ENCODE measurements at regions not wholly inside any gene's neighbourhood (a gene's known extent, or its start where the extent isn't known, plus 50 kb on each side); places are given as distances from the start of the nearest gene placed in this dataset.
A peak's percentile ranks its signal among the peaks of the same experiment; 100 is the strongest.

DNA sequence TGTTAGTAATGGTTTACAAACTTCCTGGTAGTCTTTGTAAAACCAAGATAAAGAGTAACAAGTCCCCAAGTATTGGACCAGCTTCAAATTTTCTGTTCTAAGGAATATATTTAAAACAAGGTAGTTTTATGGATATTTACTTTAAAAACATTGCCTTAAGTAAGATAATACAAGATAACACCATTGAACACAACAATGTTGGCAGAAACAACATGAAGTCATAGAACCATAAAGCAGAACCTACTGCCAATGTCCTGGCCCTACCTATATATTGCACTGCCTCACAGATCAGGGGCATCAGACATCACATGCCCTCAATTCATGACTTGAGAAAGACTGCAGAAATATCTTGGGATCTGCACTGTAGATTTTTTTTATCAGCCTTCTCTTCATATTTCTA lies 1176.2 kb downstream of the PCDH7 start:
- DNase-seq (ENCODE audit: low read depth) = no peak

DNA sequence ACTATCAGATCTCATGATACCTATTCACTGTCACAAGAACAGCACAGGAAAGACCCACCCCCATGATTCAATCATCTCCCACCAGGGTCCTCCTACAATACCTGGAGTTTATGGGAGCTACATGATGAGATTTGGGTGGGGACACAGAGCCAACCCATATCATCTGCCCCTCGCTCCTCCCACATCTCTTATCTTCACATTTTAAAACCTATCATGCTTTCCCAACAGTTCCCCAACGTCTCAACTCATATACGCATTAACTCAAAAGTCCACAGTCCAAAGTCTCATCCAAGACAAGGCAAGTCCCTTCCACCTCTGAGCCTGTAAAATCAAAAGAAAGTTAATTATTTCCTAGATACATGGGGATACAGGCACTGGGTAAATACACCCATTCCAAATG lies 1185.2 kb downstream of the PCDH7 start:
- no peak for DNase-seq (ENCODE audit: low read depth)

- DNase-seq (ENCODE audit: low read depth) = no peak
Measured at GRCh38 chr4:31908261-31908660, 1188.1 kb downstream of the PCDH7 start.

GRCh38 chr4:31917334-31917733 lies 1197.2 kb downstream of the PCDH7 start:
- no peak for DNase-seq (ENCODE audit: low read depth)

DNA sequence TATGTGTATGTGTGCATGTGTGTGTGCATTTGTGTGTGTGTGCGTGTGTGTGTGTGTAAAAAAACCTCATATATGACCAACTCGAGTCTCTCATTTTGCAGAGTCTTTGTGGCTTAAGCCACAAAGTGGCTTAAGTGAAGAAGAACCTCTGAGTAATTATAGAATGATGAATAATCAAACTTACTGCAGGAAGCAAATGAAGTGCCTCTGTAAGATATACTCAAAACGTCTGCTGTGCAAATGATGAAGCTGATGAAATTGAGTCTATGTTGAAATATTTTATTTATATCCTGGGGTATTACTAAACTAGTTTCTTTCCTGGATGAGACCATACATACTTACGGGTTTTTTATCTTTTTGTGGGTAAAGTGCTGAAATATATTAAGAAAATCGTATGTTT lies 1198.7 kb downstream of the PCDH7 start:
- DNase-seq (ENCODE audit: low read depth) = peak; percentile 1

DNA sequence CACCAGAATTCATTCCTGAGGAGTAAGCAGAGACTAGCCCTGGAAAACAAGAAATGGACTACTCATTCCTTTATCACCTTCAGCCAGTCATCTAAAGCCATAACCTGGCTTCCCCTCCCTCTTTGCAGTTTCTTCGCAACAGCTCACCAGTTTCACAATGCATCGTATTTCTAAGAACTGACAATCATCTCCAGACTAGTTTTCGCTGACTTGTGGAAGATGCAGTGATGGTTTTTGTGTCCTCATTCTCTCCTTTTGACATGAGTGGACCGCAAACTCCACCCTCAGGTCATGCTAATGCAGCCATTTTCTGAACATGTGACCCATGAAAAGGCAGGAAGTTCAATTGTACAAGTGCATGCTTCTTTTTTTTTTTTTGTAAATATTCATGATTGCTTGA lies 1203.5 kb downstream of the PCDH7 start:
- no peak for DNase-seq (ENCODE audit: low read depth)

DNA sequence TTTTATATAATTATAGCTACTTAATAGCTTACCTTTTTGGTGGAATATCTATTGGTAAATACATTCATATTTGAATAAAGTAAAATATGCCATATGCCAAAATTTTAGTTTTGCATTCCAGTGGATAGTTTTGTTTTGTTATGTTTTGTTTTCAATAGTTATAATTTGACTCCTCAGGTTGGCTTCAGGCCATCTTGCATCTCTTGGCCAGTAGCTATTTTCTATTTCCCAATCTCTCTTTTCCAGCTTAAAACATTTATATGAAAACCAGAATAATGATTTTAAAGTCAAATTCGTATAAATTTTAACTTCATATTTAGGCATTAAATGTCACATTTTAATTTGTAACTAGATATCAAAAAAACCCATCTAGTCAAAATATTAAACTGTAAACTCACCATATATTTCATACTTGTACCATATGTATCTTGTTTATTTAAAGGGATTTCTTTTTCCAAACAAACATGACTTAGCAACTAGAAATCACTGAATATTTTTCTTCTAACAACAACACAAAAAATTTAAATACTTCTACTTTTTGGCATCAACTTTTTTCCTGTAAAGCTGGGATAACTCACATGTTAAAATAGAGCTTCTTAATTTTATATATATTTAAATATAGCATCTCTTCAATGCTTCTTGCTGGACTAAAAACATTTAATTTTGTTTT lies 1209.6 kb downstream of the PCDH7 start:
- DNase-seq (ENCODE audit: low read depth) = no peak

DNA sequence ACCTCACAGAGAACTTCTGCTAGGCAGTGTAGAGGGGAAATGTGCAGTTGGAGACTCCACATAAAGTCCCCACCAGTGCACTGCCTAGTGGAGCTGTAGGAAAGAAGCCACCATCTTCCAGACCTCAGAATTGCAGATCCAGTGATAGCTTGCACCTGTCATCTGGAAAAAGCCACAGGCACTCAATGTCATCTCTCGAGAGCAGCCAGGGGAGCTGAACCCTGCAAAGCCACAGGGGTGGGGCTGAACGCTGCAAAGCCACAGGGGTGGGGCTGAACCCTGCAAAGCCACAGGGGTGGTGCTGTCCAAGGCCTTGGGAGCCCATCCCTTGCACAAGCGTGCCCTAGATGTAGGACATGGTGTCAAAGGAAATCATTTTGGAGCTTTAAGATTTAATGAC lies 1226.3 kb downstream of the PCDH7 start:
- peak; percentile 71 for DNase-seq (ENCODE audit: low read depth)

DNA sequence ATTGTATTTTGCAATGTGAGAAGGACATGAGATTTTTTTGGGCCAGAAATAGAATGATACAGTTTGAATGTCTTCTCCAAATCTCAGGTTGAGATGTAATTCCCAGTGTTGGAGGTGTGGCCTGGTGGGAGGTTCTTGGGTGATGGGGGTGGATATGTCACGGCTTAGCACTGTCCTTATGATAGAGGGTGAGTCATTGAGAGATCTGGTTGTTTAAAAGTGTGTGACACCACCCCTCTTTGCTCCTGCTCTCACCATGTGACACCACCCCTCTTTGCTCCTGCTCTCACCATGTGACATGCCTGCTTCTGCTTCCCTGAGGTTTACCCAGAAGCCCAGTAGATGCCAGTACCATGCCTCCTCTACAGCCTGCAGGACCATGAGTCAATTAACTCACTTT lies 1226.9 kb downstream of the PCDH7 start:
- peak; percentile 6 for DNase-seq (ENCODE audit: low read depth)

- DNase-seq (ENCODE audit: low read depth) = no peak
Measured at GRCh38 chr4:31949045-31949444, 1228.9 kb downstream of the PCDH7 start.

- DNase-seq (ENCODE audit: low read depth) = no peak
Measured at GRCh38 chr4:31955346-31955745, 1235.2 kb downstream of the PCDH7 start.

- DNase-seq (ENCODE audit: low read depth) = no peak
Measured at GRCh38 chr4:31959972-31960371, 1239.8 kb downstream of the PCDH7 start.

DNA sequence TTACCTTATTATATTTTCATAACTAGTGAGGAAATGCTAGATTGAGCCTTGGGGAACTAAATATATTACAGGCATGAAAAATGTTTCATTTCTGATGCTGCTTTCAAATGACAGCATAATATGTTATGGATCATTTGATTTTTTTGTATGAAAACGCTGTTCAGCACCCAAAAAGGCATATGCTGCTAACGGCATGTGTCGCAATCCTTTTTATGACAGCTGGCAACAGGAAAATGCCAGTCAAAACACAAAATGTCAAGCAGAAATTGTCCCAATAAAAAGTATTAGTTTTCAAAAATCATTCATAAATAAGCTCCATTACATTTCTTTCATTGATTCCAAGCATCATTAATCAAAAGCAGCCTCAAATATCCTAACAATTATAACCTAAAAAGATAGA lies 1244.5 kb downstream of the PCDH7 start:
- DNase-seq (ENCODE audit: low read depth) = no peak

DNA sequence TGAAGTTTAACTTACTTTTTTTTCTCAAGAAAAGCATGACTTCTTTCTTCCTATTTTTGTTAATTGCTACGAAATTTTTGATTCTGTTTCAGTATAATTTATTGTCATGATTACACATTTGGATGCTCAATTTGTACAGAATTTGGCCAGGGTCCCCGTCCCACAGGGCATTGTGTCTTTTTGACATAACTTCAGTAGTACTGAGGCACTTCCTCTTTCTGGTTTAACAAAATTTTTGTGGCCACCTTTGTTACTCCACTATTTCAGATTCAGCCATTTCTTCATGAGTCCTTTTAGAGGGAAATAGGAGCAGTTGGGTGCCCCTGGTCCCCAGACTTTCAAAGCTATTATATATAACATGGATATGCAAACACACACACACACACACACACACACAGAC lies 1248.7 kb downstream of the PCDH7 start:
- DNase-seq (ENCODE audit: low read depth) = no peak

DNA sequence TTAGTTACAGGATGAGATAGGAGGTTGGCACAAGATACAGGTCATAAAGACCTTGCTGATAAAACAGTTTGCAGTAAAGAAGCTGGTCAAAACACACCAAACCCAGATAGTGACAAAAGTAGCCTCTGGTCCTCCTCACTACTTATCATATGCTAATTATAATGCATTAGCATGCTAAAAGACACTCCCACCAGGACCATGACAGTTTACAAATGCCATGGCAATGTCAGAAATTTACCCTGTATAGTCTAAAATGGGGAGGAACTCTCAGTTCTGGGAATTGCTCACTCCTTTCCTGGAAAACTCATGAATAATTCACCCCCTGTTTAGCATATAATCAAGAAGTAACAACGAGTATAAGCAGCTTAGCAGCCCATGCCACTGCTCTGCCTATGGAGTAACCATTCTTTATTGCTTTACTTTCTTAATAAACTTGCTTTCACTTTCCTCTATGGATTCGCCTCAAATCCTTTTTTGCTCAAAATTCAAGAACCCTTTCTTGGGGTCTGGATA lies 1254.4 kb downstream of the PCDH7 start:
- no peak for DNase-seq (ENCODE audit: low read depth)

GRCh38 chr4:31979988-31980387 lies 1259.8 kb downstream of the PCDH7 start:
- DNase-seq (ENCODE audit: low read depth) = no peak

- DNase-seq (ENCODE audit: low read depth) = no peak
Measured at GRCh38 chr4:31983246-31983645, 1263.1 kb downstream of the PCDH7 start.

GRCh38 chr4:31983677-31984076 lies 1263.5 kb downstream of the PCDH7 start:
- no peak for DNase-seq (ENCODE audit: low read depth)

DNA sequence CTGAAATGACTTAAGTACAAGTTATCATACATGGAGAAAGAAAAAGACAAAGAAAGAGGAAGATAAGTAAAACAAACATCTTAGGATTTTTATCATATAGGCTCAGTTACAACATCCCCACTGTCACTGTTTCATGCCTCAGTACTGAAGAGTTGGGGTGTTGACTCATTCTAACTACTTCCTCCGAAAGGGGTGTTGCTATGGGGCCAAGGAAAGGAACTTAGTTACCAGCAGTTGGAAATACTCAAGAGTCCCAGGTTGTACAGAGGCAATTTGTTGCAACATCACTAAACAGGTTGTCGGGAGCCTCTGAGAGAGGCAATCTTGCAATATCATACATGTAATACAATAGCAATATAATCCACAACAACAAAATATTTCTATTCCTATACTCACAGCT lies 1264.7 kb downstream of the PCDH7 start:
- no peak for DNase-seq (ENCODE audit: low read depth)

GRCh38 chr4:31995943-31996901 lies 1276.1 kb downstream of the PCDH7 start:
- no peak for DNase-seq (ENCODE audit: low read depth)

- DNase-seq (ENCODE audit: low read depth) = no peak
Measured at GRCh38 chr4:31998807-31999206, 1278.6 kb downstream of the PCDH7 start.

DNA sequence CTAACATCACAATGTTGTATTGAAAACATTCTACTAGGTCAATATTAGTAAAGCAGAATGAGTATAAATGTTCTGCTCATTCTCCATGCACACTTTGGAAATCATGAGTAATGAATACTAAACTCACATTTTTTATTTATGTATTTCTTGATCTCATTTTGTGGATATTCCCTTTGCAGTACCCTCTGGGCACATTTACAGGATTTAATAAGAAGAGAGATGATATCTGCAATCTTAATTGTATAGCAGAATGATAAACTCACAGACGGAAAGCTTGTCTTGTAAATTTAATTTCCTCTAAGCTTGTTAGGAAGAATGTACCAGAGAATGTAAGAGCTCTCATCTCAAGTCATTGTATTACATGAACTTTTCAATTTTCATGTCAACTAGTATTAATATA lies 1279.7 kb downstream of the PCDH7 start:
- no peak for DNase-seq (ENCODE audit: low read depth)
